Effector CD8-positive, alpha-beta T cell (primary cell): ENCODE measurements at regions not wholly inside any gene's neighbourhood (a gene's known extent, or its start where the extent isn't known, plus 50 kb on each side); places are given as distances from the start of the nearest gene placed in this dataset.

Source experiments
- DNase-seq: peaks from one replicate; lab custom pipeline; 2025; lab: John Stamatoyannopoulos, UW

DNA sequence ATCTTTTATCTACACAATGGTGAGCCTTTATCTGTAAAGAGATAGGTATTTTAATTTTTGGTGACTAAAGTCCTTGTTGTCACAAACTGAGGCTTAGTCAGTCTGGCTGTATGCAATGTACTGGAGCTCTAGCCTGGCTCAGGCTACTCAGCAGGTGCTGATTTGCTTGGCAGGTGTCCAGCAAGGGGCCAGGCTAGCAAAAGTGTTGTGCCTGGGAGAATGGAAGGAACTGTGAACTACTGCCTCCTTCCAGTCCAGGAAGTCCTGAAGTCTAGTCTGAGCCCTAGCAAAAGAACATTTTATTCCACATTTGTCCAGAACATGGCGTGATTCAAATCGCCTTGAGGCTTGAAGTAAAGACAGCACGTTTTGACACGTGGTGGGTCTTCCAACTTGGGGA, 260.5 kb downstream of the CCDC85A start:
- no peak for DNase-seq

- no peak for DNase-seq
Measured at GRCh38 chr2:56448403-56449001, 264.7 kb downstream of the CCDC85A start.

DNA sequence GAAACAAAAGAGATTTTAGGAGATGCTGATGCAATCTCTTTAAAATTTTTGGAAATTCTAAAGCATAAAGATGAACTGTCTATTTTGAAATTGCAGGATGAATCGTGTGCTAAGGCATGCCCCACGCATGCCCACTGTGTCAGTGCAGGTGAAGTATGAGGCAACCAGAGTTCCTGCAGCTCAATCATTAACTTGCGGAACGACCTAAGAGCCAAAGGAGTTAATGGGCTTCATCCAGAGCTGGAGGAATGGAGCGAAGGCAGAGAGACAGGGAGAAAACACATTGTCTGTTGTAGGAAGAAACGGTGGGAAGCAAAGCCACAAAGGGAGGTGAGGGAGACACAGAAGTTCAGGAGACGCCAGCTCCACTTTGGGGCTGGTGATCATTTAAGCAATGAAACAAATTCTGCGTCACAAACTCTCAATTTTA, 265.2 kb downstream of the CCDC85A start:
- no peak for DNase-seq

DNA sequence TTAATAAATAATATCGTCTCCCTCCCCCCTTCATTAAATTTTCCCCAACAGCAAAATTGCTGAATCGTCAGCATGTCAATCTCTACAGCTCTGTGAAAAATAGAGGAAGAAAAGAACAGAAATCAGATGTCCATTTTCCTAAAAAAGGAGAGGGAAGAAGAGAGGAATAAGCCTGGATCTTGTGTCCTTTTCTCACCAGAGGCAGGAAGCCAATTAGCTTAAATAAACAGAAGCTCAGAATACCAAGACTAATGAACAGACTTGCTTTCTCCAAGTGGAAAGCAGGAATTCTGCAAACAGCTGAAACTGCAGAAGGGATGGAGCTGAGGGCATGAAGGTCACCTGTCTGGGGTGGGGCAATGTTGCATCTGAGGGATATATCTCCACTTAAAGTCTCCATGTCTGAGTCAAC, 265.7 kb downstream of the CCDC85A start:
- no peak for DNase-seq

DNA sequence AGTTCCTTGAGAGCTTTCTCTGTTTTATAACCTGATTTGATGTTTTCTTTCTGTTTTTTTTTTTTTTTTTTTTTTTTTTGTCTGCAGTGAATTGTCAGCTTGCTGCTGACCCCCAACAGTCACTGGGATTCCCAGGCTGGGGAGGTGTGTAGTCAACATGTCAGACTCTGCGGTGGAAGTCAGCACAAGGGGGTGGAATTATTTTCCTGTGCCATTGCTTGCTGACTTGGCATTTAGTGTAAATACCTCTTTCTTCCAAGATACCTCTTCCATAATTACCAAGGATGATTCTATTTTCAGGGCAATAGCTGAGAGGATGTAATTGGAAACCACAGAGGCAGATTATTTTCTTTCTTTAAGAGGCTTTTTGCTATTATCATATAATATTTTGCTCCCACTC, 266.3 kb downstream of the CCDC85A start:
- no peak for DNase-seq

DNA sequence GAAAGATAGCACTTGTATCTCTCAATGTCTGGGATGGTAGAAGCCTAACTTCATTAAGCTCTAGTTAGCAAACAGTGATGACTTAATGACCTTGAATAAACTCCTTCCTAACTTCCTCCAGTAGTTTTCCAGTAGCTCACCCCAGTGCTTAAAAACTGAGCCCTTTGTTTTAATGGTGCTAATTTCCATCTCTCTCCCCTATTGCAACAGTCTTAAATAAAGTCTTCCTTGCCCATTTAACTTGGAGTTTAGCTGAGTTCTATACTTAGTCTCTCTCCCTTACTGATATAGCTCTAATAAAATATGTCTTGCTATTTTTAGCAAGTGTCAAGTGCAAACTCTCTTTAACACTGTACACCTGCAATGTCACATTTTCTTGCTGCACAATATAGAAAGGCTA, 267.0 kb downstream of the CCDC85A start:
- no peak for DNase-seq

DNA sequence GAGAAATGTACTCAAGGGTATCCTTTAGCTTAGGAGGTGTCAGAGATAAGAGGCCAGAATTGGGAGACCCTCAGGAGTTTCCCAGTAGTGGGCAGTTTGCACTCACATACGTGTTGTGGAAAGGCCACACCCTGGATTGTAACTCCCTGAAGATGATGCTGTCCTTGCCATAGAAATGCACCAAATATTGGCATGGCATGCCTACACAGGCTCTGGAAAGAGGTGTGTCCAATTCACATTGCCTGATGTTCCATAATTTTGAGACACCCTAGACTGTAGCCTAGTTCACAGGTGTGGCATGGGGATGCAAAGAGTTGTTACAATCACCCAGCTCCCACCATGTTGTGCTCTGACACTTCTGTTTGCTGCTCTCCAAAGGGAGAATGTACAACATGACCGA, 271.9 kb downstream of the CCDC85A start:
- DNase-seq, result no peak

GRCh38 chr2:56456791-56457190, 273.0 kb downstream of the CCDC85A start:
- DNase-seq, result no peak

- DNase-seq, result no peak
Measured at GRCh38 chr2:56460508-56460907, 276.7 kb downstream of the CCDC85A start.

DNA sequence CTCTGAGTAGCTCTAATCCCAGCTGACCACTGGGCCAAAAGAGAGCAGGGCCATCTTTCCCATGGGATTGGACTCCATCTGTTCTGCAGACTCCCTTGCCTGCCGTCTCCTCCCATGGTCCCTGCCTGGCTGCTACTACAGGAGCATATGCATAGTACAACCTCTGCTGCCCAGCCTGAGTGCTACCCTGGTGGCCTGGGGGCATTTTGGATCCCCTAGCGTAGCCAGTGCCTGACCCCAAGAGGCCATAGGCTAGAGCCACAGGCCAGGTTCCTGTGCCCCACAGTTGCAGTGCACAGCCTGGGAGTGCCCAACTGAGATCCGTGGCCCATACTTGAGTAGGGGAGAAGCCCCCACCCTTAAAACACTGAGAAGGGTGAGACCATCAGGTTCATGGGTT, 280.3 kb downstream of the CCDC85A start:
- no peak for DNase-seq

DNA sequence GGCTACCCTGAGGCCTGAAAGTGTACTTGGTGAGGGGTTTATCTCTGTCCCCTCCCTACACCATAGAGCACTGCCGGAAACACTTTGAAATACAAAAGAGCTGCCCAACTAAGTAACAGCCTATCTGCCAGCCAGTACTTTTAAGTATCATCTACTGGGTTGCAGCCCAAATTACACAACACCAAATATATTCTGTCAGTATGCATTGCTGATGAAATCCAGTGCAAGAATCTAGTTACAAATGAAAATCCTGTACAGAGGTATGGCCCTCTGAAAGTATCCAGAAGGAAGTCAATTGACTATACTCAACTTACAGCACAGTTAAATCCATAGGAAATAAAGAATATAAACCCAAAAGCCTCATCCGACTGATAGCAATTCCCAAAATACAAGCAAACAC, 280.8 kb downstream of the CCDC85A start:
- no peak for DNase-seq

- DNase-seq, result no peak
Measured at GRCh38 chr2:56465491-56465890, 281.7 kb downstream of the CCDC85A start.

DNA sequence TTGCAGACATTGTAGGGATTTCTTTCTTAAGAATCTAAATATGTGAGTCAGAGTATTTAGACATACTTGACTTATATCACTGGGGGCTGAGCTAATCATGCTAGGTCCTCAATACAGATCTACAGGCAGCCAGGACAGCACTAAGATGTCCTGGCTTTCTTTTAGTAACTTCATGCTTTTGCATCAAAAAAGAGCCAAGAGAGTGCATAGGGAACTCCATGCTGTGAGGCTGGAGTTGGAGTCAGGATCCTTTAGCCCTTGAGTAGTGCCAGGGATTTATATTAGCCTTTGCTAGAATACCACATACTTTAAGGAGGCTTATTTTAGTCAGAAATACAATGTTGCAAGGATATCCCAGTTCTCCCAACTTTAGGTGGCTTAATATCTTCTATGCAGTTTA, 289.7 kb downstream of the CCDC85A start:
- DNase-seq, result no peak

GRCh38 chr2:56474412-56475158, 290.8 kb downstream of the CCDC85A start:
- DNase-seq, result no peak

DNA sequence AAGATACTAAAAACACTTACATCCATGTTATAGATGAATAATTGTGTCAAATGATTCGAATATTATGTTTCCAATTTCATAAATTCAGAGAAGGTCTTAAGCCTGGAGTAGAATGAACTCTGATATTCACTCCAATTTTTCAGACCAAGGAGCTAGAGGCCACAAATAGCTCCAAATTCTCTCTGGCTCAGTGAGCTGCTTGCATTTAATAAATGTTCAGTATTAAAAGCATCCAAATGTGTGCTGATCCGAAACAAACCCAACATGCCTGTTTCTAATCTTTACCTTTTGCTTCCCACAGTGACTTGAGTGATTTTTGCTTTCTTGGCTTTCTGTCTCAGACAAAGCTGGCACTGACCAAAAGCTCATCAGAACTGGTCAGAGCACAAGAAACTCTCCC, 291.4 kb downstream of the CCDC85A start:
- no peak for DNase-seq

GRCh38 chr2:56476509-56477071, 292.8 kb downstream of the CCDC85A start:
- no peak for DNase-seq

- DNase-seq, result no peak
Measured at GRCh38 chr2:56478027-56478426, 294.2 kb downstream of the CCDC85A start.

DNA sequence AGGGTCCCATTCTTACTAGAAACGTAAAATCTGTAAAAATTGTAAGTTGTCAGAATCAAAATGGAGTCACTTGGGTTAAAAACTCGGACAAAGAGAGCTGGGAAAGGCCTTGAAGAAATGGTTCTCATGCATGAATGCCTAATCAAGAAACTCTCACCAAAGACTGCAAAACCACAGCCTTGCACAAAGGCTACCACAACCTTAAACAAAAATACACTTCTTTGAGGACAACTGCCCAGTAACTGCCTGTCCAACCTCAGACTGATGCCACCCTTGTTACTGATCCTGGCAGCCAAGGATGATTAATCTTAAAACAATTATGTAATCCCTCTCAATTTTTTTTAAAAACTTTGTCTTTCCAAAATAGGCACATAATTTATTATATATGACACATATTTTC, 299.3 kb downstream of the CCDC85A start:
- no peak for DNase-seq

DNA sequence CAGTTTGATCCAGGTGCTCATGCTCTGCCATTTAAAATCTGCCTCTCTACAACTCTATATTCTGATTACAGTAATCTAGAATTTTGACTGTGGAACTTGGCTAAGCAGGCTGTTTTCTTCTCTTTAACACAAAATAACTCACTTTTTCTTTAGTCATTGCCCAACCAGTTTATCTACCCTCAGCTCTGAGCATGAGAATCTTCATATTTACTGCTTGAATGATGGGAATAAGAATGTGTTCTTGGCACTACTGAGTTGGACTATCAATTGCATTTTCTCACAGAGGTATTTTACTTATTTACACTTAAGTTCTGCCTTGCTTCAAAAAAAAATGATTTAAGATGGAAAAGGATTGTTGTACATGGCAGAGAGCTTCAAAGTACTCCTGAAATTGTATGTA, 301.1 kb downstream of the CCDC85A start:
- DNase-seq, result no peak

DNA sequence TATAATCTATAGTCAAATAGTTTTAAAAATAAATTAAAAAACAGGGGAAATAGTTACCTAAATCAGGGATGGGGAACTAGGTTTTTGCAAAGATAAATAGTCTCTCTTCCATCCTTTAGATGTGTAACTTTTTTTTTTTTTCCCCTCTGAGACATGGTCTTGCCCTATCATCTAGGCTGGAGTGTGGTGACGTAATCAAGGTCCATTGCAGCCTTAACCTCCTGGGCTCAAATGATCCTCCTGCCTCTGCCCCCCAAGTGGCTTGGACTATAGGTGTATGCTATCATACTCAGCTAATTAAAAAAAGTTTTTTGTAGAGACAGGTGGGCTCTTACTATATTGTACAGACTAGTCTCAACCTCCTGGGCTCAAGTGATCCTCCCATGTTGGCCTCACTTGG, 316.5 kb downstream of the CCDC85A start:
- DNase-seq, result no peak

DNA sequence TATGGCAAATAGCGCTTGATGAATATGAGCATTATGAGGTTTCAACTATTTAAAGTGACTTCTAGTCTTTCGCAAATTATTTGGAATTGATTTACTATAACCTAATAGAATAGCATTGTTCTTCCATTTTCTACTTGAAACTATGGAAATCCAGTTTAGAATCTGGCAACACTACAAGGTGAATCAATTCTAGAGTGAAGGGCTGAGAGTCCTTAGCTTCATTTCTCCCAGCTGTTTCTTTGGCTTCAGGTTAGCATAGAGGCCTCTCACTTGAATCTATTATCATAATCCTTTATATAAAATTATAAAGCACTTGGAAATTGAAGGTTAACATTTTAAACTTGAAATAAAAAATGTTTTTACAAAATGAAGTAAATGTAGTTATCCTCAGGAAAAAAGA, 318.8 kb downstream of the CCDC85A start:
- DNase-seq, result no peak

DNA sequence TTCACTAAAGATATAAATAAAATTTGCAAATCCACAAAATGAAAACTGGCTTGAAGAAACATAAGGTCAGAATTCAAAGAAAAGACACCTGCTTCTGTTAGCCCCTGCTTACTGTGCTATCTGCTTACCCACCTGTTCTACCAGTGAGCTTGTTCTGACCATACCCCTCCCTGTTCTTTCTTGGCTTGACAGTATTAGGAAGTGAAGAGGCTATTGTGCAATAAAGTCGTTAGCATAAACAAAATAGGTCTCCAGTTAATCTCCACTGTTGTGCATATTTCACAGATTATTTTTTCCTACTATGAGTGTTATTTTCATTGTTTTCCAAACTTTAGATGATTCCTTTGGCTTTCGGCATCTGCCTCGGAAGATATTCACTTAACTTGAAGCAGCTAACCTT, 322.1 kb downstream of the CCDC85A start:
- DNase-seq, result no peak

DNA sequence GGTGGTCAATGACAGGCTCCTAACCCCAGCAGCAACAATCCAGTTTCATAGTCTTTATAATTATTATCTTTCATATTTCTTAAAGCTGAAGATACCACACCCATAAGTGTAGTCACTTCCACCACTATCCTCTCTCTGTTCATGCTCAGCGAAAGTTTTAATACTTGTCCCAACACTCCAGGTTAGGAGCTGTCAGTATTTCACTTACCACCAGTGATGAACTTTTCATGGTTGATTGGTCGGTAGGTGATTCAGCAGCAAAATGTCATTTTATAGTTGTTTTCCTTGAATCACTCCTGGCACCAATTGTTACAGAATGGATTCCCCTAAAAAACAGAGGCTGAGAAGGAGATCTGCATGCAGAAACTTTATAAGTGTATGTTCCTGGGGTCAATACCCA, 324.9 kb downstream of the CCDC85A start:
- no peak for DNase-seq

- DNase-seq, result no peak
Measured at GRCh38 chr2:56510610-56511009, 326.8 kb downstream of the CCDC85A start.
